Body of pancreas (tissue), 4 donors: ENCODE measurements at regions not wholly inside any gene's neighbourhood (a gene's known extent, or its start where the extent isn't known, plus 50 kb on each side); places are given as distances from the start of the nearest gene placed in this dataset.

Experiments
- CTCF ChIP-seq, 7 experiments: fragments of 450-650 bp in 4 of 7; fragments of 200-600 bp in 3 of 7; sonication (generic) in 3 of 7; IDR thresholded peaks; one replicate each; pipeline ENCODE4 v1.5.1; 2016 to 2019; ENCODE audit warnings: antibody characterized with exemption in 7 of 7
- POLR2A ChIP-seq, 3 donors: fragments of 450-650 bp; IDR thresholded peaks; one replicate each; pipeline ENCODE4 v1.6.1; 2016; ENCODE audit warnings: antibody characterized with exemption in 3 of 3, mild to moderate bottlenecking in 2 of 3

GRCh38 chr5:40037713-40038112, 612.9 kb upstream of the DAB2 start:
- TF ChIP-seq CTCF (IDR thresholded peaks at IDR 0.05) = no peak
- no peak for TF ChIP-seq POLR2A (IDR thresholded peaks at IDR 0.05)
